ENCODE measurements at regions not wholly inside any gene's neighbourhood (a gene's known extent, or its start where the extent isn't known, plus 50 kb on each side); places are given as distances from the start of the nearest gene placed in this dataset.
"Not testable (repeated sequence)": the region's sequence is repeated elsewhere in the genome, so short reads cannot be mapped to it uniquely, and the experiment has no call there.

- no peaks in the 10 kb centered on the region for H3K27me3 ChIP-seq (ENCODE audit: insufficient read depth, low read length)
- TF ChIP-seq EZH2 (IDR thresholded peaks at IDR 0.05; ENCODE audit: borderline replicate concordance, low read length) (no peak), CTCF (IDR thresholded peaks at IDR 0.05; ENCODE audit: low read length) (no peak)
- no peak overlapping the region for H3K4me2 ChIP-seq (ENCODE audit: low read length)
- H3K36me3 ChIP-seq (ENCODE audit: insufficient read depth, low read length) = no peaks in the 10 kb centered on the region
- H3K4me1 ChIP-seq (ENCODE audit: insufficient read depth, low read length, severe bottlenecking) = no peaks in the 10 kb centered on the region
- H4K20me1 ChIP-seq (ENCODE audit: insufficient read depth, low read length) = no peaks in the 10 kb centered on the region
- H3F3A ChIP-seq (ENCODE audit: insufficient read depth, low read length) = no peaks in the 10 kb centered on the region
- H3K4me3 ChIP-seq (ENCODE audit: low read depth, low read length, poor library complexity, severe bottlenecking) = no peak overlapping the region
- no peak overlapping the region for H3K9ac ChIP-seq (ENCODE audit: low read length)
- no peaks in the 10 kb centered on the region for H3K9me2 ChIP-seq (ENCODE audit: low read depth, low read length)
- no peak overlapping the region for H3K27ac ChIP-seq (ENCODE audit: low read depth, low read length, poor library complexity, severe bottlenecking)
- H3K9me3 ChIP-seq (ENCODE audit: low read length) = no peaks in the 10 kb centered on the region
- H3K79me2 ChIP-seq (ENCODE audit: insufficient read depth, low read length) = no peaks in the 10 kb centered on the region
- no peak overlapping the region for H2AFZ ChIP-seq (ENCODE audit: low read length)
These were observed 231.1 kb downstream of the TFEC start for GRCh38 chr7:115799430-115799829.

GRCh38 chr7:115793958-115794702 lies 236.4 kb downstream of the TFEC start:
- no peak overlapping the region for H3K4me2 ChIP-seq (ENCODE audit: low read length)
- H3K36me3 ChIP-seq (ENCODE audit: insufficient read depth, low read length) = no peaks in the 10 kb centered on the region
- no peaks in the 10 kb centered on the region for H3K9me3 ChIP-seq (ENCODE audit: low read length)
- no peaks in the 10 kb centered on the region for H3K4me1 ChIP-seq (ENCODE audit: insufficient read depth, low read length, severe bottlenecking)
- H3K9me2 ChIP-seq (ENCODE audit: low read depth, low read length) = no peaks in the 10 kb centered on the region
- no peaks in the 10 kb centered on the region for H3F3A ChIP-seq (ENCODE audit: insufficient read depth, low read length)
- no peak overlapping the region for H3K27ac ChIP-seq (ENCODE audit: low read depth, low read length, poor library complexity, severe bottlenecking)
- H2AFZ ChIP-seq (ENCODE audit: low read length) = no peak overlapping the region
- H3K79me2 ChIP-seq (ENCODE audit: insufficient read depth, low read length) = no peaks in the 10 kb centered on the region
- TF ChIP-seq EZH2 (IDR thresholded peaks at IDR 0.05; ENCODE audit: borderline replicate concordance, low read length) = no peak
- no peak for TF ChIP-seq CTCF (IDR thresholded peaks at IDR 0.05; ENCODE audit: low read length)
- no peaks in the 10 kb centered on the region for H4K20me1 ChIP-seq (ENCODE audit: insufficient read depth, low read length)
- H3K27me3 ChIP-seq (ENCODE audit: insufficient read depth, low read length) = no peaks in the 10 kb centered on the region
- no peak overlapping the region for H3K9ac ChIP-seq (ENCODE audit: low read length)
- H3K4me3 ChIP-seq (ENCODE audit: low read depth, low read length, poor library complexity, severe bottlenecking) = no peak overlapping the region

- Histone ChIP-seq H4K20me1 (ENCODE audit: insufficient read depth, low read length) (no peaks in the 10 kb centered on the region), H3K4me3 (ENCODE audit: low read depth, low read length, poor library complexity, severe bottlenecking) (no peak overlapping the region), H3K27me3 (ENCODE audit: insufficient read depth, low read length) (no peaks in the 10 kb centered on the region), H2AFZ (ENCODE audit: low read length) (no peak overlapping the region), H3K27ac (ENCODE audit: low read depth, low read length, poor library complexity, severe bottlenecking) (no peak overlapping the region), H3K9me3 (ENCODE audit: low read length) (no peaks in the 10 kb centered on the region), H3K36me3 (ENCODE audit: insufficient read depth, low read length) (no peaks in the 10 kb centered on the region), H3K9ac (ENCODE audit: low read length) (no peak overlapping the region), H3K4me1 (ENCODE audit: insufficient read depth, low read length, severe bottlenecking) (no peaks in the 10 kb centered on the region), H3F3A (ENCODE audit: insufficient read depth, low read length) (no peaks in the 10 kb centered on the region), H3K4me2 (ENCODE audit: low read length) (no peak overlapping the region), H3K79me2 (ENCODE audit: insufficient read depth, low read length) (no peaks in the 10 kb centered on the region), H3K9me2 (ENCODE audit: low read depth, low read length) (no peaks in the 10 kb centered on the region)
- TF ChIP-seq CTCF (IDR thresholded peaks at IDR 0.05; ENCODE audit: low read length) (no peak), EZH2 (IDR thresholded peaks at IDR 0.05; ENCODE audit: borderline replicate concordance, low read length) (no peak)
These were observed 240.7 kb downstream of the TFEC start for GRCh38 chr7:115789901-115790300.

- not testable (repeated sequence) for H3K4me2 ChIP-seq (ENCODE audit: low read length); H4K20me1 ChIP-seq (ENCODE audit: insufficient read depth, low read length); H3K9me3 ChIP-seq (ENCODE audit: low read length); H2AFZ ChIP-seq (ENCODE audit: low read length); H3K9me2 ChIP-seq (ENCODE audit: low read depth, low read length); H3K27ac ChIP-seq (ENCODE audit: low read depth, low read length, poor library complexity, severe bottlenecking); H3K4me3 ChIP-seq (ENCODE audit: low read depth, low read length, poor library complexity, severe bottlenecking); H3K36me3 ChIP-seq (ENCODE audit: insufficient read depth, low read length); H3F3A ChIP-seq (ENCODE audit: insufficient read depth, low read length); H3K79me2 ChIP-seq (ENCODE audit: insufficient read depth, low read length); H3K9ac ChIP-seq (ENCODE audit: low read length); H3K27me3 ChIP-seq (ENCODE audit: insufficient read depth, low read length); H3K4me1 ChIP-seq (ENCODE audit: insufficient read depth, low read length, severe bottlenecking)
These were observed 241.1 kb downstream of the TFEC start for GRCh38 chr7:115789473-115789872.

Data from OCI-LY1 (cell line).